HG03469 (cell line): ENCODE measurements at regions not wholly inside any gene's neighbourhood (a gene's known extent, or its start where the extent isn't known, plus 50 kb on each side); places are given as distances from the start of the nearest gene placed in this dataset.
"Not testable (repeated sequence)": the region's sequence is repeated elsewhere in the genome, so short reads cannot be mapped to it uniquely, and the experiment has no call there.

ENCODE experiments used
- ATAC-seq: cut with Tn5 transposase; IDR thresholded peaks from one replicate; pipeline ENCODE4 v1.9.1; 2021; ENCODE audit warnings: mild to moderate bottlenecking, moderate library complexity, moderate number of reproducible peaks; ENCODE audit not compliant: unreplicated experiment

- ATAC-seq, result no peak
Measured at GRCh38 chr14:40309124-40309523, 876.9 kb upstream of the FBXO33 start.

DNA sequence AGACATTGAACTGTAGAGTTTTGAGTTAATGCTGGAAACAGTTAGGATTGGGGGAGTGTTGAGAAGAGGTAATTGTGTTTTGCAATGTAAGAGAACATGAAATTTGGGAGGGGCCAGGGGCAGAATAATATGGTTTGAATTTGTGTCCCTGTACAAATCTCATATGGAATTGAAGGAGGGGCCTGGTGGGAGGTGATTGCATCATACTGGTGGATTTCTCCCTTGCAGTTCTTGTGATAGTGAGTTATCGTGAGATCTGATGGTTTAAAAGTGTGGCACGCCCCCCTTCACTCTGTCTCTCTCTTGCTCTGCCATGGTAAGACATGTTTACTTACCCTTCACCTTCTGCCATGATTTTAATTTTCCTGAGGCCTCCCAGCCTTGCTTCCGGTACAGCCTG, 876.0 kb upstream of the FBXO33 start:
- ATAC-seq, result no peak

- no peak for ATAC-seq
Measured at GRCh38 chr14:40296821-40297220, 864.6 kb upstream of the FBXO33 start.

DNA sequence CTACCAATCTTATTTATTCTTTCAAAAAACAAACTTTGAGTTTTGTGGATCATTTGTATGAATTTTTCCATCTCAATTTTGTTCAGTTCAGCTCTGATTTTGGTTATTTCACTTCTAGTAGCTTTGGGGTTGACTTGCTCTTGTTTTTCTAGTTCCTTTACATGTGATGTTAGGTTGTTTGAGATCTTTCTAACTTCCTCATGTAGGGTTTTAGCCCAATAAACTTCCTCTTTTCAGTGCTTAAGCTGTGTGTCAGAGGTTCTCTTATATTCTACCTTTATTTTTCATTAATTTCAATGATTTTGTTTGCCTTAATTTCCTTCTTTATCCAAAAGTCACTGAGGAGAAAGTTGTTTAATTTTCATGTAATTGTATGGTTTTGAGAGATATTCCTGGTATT, 860.4 kb upstream of the FBXO33 start:
- ATAC-seq, result no peak

GRCh38 chr14:40282196-40282595, 850.0 kb upstream of the FBXO33 start:
- ATAC-seq, result no peak

DNA sequence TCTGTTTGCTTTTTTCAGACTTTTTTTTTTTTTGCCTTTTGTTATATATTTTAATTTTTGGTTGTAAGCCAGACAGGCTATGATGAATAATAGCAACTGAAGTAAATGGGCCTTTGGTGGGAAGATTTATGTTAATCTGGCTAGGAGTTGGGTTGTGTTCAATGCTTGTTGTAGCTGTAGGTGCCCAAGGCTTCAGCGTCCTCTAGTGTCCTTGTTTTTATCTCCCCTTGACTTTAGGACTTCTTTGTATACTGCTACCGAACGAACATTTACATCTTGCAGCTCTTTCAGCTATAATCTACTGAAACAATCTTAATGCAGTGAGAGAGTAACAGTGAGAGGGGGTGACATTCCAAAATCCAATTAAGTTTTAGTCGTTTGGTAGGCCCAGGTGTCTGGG, 848.4 kb upstream of the FBXO33 start:
- ATAC-seq, result no peak

GRCh38 chr14:40273417-40273816, 841.2 kb upstream of the FBXO33 start:
- no peak for ATAC-seq

DNA sequence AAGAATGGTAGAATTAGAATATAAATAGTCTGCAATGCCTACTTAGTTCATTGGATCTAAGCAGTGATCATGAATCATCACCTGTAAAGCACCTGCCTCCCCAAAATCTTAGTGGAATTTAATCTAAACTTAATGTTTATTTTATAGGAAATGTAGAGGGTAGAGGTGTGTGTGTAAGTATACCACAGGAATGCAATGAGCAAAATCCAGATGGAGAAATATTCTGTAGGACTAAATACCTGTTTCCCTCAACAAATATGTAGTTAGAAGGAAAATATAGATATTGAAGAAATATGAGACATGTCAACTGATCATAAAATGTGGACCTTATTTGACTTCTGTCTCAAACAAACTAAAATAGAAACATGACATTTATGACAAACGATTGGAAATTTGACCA, 839.2 kb upstream of the FBXO33 start:
- no peak for ATAC-seq

- no peak for ATAC-seq
Measured at GRCh38 chr14:40269436-40269835, 837.2 kb upstream of the FBXO33 start.

GRCh38 chr14:40268236-40268635, 836.0 kb upstream of the FBXO33 start:
- no peak for ATAC-seq

DNA sequence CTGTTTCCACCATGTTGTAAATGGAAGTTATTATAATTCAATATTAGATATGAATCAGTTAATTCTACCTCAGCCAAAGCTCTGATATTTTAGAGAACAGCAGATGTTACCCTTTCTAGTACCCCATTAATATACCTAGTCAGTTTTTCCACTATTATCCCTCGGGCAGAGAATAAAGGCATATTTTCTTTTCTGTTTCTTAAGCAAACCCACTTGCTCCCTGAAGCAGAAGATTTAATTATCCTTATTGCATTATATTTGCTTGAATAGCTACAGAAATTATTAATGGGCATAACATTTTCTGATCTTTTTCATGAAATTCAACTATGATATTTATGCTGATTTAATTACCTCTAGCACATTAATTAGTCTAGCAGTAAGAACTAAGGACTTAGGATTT, 832.9 kb upstream of the FBXO33 start:
- ATAC-seq, result no peak

- no peak for ATAC-seq
Measured at GRCh38 chr14:40252817-40253447, 820.7 kb upstream of the FBXO33 start.

GRCh38 chr14:40248671-40249070, 816.4 kb upstream of the FBXO33 start:
- ATAC-seq, result no peak

DNA sequence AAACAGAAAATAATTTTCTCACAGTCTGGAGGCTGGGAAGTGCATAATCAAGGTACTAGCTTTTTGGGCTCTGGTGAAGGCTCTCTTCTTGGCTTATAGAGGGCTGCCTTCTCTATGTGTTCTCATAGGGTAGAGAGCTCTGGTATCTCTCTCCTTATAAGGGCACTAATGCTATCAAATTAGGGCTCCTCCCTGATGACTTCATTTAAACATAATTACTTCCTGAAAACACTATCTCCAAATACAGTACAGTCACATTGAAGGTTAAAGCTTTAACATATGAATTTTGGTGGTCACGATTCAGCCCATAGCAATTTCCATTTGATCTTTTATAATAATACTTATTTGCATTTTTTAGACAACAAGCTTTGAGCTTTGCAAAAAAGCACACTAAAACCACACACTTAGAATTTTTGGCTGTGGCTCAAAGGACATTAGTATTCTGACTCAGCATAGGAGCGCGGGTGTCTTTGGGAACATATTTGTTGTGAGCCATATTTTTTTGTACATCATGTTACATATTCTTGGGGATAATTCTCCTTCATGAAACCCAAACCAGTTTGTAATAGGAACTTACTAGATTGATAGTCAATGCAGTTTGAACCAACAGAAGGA, 808.1 kb upstream of the FBXO33 start:
- no peak for ATAC-seq

- ATAC-seq, result no peak
Measured at GRCh38 chr14:40232302-40232701, 800.1 kb upstream of the FBXO33 start.

DNA sequence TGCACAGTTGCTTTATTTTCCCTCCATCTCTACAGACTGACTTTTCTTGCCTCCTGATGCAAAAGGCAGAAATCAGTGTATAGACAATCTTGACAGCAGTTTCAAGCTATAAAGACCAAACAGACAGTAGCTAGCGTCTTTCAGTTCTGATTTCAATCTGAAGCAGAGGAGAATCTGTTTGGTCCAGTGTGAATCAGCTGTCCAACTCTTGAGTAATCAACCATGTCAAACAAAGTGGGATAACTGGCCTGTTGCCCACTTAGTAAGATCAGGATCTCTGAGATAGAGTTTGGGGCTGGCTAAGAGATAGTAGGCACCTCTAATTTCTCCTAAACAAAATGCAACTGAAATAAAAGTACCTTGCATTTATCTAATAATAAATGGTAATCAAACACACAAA, 797.4 kb upstream of the FBXO33 start:
- ATAC-seq, result no peak

DNA sequence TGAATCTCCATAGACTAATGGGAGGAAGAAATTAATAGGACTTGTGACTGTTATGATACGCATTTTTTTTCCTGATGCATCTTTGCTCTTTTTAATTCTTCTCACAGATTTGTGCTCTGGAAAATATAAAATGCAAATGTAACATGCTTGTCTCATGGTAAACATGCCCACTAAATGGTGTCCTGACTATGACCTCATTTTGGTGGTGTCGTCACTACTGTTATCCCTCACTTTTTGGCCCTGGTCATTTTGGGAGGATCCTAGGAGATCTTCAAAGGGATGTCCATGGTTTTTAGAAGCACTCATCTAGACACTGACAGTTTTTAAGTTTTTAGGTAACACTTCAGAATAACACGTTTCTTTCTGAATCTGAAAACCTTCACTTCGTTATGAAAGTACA, 790.8 kb upstream of the FBXO33 start:
- ATAC-seq, result no peak

- ATAC-seq, result no peak
Measured at GRCh38 chr14:40221428-40221827, 789.2 kb upstream of the FBXO33 start.

GRCh38 chr14:40219032-40219431, 786.8 kb upstream of the FBXO33 start:
- no peak for ATAC-seq

DNA sequence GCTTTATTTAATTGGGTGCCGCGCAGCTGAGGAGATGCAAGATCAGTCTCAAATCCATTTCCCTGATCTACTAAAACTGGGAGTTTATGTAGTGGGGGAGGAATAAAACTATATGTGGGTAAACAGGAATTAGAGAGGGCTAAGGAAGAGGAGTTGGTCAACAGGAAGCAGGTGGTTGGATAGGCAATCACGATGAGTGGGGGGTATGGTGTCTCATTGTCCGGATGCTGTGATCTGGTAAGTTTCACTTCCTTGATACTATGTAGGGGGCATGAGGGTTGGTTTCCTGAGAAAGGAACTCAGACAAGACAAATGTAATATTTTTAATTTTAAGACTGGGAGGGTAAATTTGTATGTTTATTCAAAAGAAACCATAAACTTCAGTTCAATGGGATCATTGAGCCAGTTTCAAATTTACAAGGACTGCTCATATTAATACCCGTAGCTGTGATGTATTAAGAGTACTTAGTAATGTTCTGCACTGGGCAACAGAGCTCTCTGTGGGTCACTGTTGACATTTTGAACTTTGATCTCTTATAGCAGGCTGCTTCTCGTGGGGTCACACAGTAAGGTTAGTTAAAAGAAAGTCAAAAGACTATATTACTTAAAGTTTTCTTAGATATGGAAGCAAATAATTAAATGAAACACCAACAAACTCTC, 786.2 kb upstream of the FBXO33 start:
- no peak for ATAC-seq

DNA sequence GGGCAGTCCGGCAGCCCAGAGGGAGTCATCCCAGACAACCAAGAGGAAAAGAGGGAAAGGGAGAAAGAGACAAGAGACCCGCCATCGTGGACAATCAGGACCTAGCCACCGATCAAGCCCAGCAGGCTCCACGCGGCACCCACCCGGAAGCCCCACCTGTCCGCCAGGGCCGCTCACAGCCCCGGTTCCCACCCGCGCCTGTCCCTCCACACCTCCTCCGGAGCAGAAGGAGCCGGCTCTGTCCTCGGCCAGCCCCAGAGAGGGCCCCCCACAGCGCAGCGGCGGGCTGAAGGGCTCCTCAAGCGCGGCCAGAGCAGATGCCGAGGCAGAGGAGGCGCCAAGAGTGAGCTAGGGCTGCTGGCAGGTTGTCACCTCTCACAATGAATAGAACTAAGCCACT, 784.7 kb upstream of the FBXO33 start:
- ATAC-seq, result no peak

- ATAC-seq, result not testable (repeated sequence)
Measured at GRCh38 chr14:40216408-40216807, 784.2 kb upstream of the FBXO33 start.
